HG02759 (cell line): ENCODE measurements at regions not wholly inside any gene's neighbourhood (a gene's known extent, or its start where the extent isn't known, plus 50 kb on each side); places are given as distances from the start of the nearest gene placed in this dataset.
"Not testable (repeated sequence)": the region's sequence is repeated elsewhere in the genome, so short reads cannot be mapped to it uniquely, and the experiment has no call there.

Experiments used
- ATAC-seq: cut with Tn5 transposase; IDR thresholded peaks from one replicate; pipeline ENCODE4 v1.9.1; 2021; ENCODE audit warnings: mild to moderate bottlenecking, moderate library complexity; ENCODE audit not compliant: unreplicated experiment

DNA sequence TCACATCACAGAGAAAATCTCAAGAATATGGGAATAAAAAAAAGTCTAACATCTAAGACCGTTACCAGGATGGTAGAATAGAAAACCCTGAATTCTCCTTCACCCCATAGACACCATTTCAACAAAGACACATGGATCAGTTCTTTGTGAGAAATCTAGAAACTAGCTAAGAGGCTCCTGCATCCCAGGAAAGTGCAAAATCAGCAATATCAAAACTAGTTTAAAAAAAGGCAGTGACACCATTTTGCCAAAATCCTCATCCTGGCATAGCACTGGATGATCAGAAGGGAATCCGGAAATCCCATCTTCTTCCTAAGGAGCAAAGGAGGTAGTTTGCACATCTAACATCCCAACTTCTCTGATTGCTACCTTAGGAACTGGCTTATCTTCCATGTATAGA lies 88.9 kb upstream of the MAGEE2 start:
- no peak for ATAC-seq

DNA sequence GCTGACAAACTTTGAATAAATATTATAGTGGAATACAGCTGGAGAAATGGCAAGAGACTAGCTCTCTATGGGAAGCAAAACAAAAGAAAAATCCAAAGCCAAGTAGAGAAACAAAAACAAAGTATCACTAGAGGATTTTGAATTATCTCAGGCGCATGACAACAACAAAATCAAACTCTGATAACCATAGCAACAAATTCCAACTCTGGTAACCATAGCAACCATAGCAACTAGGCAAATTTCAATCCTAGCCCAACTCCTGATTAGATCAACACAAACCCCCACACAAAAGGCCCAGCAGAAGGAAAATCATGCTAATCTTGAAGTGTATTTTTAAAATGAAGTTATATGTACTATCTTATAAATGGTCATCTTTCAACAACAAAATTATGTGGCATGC lies 98.4 kb upstream of the MAGEE2 start:
- ATAC-seq, result no peak

DNA sequence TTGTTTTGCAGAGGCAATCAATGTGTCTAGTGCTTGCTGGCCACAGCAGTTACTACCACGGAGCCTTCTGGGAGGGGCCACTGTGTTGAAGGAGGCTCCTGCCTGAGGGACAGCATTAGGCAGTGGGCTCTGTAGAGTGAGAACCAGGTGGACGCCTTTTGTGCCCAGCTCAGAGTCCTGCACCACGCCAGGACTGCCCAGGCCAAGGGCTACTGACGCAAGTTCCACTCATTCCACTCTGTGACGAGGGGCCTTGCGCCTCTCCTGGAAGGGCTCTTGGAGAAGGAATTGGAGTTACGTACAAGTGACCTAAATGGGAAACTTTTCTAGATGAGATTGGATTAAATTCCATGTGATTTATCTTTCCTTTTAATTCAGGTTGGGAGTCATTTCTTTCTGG lies 102.8 kb upstream of the MAGEE2 start:
- ATAC-seq, result no peak

DNA sequence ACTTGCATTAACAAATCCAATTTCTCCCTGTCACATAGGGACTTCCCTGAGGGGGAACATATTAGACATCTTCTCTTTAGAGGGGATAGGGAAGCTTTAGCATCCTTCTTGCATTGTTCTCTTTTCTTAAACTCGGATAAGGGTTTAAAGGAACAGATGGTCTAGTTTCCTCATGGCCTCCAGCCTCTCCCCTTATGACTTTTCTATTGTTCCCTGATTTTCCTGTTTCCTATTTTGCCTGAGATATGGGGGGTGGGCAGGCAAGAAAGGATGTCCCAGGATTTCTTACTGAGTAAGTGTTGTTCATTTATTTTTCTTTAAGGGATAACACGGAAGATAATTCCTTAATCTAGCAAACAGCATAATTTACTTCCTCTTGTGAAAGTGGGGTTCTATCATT lies 107.7 kb upstream of the MAGEE2 start:
- ATAC-seq, result no peak

DNA sequence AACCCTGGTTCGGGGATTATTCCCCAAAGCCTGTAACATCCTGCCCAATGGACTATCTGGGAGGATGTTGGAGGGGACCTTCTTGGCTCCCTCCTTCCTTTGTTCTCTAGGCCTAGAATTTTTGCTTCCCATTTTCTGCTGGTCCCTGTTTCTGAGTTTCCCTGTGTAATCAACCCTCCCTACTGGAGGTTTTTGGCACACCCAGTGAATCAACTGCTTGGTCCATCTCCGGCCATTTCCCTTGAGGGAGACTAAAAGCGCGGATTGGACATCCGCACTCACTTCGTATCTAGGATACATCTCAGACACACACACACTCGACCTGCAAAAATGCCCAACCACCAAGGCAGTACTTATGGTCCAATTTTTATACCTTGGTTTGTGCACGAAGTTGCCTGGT lies 108.2 kb upstream of the MAGEE2 start:
- no peak for ATAC-seq

DNA sequence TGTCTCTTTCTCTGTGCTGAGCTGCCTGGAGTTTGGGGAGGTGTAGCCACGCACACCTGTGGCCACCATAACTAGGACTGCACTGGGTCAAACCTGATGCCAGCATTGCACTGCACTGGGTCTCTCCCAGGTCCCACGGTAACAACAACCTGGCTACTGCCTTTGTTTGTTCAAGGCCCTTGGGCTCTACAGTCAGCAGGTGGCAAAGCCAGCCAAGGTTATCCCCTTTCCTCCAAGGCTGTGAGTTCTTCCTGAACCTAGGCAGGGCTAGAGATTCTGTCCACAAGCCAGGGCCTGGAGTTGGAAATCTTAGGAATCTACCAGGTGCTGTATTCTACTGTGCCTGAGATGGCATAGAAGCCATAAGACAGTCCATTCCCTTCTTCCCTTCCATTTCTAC lies 126.7 kb upstream of the MAGEE2 start:
- ATAC-seq, result no peak

DNA sequence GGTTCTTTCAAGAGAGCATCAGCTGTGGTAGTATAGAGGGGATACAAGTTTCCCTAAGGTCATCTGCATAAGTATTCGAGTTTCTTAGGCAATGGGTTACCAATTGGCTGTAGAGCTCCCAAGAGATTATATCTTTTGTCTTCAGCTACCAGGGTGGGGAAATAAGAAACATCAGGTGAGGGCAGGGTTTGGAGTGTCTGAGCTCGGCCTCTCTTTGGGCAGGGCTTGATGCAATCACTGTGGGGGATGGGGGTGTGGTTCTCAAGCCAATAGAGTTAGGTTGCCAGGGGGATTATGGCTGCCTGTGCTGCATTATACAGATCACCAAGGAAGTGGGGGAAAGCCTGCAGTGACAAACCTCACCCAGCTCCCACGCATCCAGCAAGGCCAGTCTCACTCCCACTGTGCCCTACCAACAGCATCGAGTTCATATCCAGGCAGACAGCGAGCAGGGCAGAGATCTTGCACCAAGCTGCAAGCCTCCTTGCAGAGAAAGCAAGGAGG lies 172.1 kb upstream of the MAGEE2 start:
- ATAC-seq, result no peak

DNA sequence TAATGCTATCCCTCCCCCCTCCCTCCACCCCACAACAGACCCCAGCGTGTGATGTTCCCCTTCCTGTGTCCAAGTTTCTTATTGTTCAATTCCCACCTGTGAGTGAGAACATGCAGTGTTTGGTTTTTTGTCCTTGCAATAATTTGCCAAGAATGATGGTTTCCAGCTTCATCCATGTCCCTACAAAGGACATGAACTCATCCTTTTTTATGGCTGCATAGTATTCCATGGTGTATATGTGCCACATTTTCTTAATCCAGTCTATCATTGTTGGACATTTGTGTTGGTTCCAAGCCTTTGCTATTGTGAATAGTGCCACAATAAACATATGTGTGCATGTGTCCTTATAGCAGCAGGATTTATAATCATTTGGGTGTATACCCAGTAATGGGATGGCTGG lies 176.3 kb upstream of the MAGEE2 start:
- ATAC-seq, result not testable (repeated sequence)

DNA sequence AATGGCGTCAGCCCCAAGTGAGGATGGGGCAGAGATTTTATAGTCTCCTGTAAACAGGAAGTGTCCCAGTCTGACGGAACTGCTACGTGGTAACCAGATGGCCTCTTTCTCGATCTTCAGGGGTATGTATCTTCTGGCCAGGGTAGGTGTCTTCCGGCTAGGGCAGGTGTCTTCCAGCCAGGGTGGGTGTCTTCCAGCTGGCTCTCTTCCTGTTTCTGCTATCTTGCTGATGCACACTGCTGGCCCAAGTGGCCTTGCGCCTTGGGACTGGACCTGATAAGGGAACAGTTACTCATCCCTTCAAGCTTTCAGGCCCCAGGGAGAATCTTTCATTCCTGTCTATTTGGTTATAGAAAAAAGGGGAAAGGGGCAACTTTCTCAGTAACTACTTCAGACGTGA lies 178.7 kb upstream of the MAGEE2 start:
- no peak for ATAC-seq

DNA sequence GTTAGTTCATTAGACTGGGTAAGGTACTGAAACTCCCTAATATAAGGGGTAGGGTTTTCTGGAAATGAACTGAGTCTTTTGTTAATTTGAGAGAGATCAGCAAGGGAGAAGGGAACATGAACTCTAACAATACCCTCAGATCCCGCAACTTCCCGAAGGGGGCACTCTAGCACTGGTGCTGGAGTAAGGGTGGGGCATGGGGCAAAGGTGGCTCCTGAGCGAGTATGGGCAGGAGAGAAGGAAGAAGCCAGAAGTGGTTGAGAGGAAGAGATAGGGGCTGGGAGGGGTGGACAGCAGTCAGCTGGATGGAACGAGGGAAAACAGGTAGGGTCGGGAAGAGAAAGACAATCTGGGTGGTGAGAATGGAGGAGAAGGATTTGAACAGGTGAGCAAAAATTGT lies 183.2 kb upstream of the MAGEE2 start:
- ATAC-seq, result no peak

DNA sequence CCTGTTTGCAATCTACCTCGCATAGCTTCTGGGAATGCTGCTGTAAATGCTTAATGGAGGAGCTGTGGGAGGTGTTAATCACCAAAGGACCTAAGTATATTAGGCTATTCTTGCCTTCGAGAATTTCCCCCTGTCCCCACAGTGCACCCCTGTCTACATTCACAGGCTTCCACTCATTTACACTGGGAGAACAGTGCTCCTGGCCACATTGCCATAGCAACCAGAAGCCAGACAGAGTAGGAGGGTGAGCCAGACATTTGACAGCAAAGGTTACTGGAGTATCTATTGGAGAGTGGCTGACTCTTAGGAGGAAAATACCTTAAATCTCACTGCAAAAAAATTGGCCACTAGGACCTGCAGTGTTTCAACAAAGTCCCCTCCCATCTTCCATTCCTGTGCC lies 185.9 kb upstream of the PBDC1 start:
- no peak for ATAC-seq

DNA sequence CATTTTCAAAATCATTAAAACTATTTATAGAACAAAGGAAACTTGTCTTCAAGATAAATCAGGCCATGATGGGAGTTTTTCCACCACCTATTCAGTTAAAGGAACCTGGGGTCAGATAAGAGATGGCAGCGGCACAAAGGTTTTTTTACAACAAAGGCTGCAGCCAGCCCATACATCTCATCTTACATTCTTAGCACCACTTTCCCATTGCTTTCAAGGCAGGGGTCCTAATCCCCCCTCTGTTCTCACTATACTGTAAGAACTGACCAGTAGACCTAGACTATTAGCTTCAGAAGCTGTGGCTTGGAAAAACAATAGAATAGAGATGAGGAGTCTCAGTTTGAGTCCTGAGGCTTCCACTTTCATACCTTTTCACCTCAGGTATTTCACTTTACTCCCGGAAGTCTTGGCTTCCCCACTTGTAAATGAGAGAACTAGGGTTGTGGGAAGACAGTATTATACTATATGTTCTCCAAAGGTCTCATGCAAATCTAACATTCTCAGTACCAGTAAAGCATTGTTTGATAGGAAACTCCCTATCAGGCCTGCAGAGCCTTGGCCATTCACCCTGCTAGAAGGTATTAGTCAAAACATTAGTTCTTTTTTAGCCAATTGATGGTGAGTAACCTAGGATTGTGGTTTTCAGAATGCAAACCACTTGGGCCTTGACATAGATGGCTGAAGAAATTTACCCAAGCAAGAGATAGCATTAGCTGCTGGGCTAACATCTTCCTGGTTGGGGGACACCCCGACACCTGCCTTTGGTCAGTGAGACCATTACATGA lies 182.9 kb upstream of the PBDC1 start:
- ATAC-seq, result peak; percentile 86

DNA sequence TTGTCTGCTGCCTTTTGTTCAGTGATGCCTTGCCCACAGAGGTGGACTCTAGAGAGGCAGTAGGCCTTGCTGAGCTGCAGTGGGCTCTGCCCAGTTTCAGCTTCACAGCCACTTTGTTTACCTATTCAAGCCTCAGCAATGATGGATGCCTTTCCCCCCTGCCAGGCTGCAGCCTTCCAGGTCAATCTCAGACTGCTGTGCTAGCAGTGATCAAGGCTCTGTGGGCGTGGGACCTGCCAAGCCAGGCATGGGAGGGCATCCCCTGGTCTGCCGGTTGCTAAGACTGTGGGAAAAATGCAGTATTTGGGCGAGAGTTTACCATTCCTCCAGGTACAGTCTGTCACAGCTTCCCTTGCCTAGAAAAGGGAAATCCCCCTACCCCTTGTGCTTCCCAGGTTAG lies 175.2 kb upstream of the PBDC1 start:
- ATAC-seq, result no peak

DNA sequence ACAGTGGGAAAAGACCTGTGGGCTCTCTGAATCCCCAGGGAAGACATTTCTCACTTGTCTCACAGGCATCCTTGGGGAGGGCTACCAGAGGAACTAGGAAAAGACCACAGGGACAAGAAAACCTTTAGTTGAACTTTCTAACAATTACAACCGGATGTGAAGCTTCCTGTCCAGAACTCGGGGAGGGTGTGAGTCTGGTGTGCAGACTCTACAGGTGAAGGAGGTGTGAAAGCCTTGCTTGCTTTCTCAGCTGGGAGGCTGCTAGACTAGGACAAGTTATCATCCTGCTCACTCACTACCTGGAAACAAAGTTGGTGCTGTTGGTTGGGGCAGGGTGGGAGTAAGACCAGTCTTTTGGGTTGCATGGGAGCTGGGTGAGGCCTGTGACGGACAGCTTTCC lies 158.5 kb upstream of the PBDC1 start:
- ATAC-seq, result no peak

DNA sequence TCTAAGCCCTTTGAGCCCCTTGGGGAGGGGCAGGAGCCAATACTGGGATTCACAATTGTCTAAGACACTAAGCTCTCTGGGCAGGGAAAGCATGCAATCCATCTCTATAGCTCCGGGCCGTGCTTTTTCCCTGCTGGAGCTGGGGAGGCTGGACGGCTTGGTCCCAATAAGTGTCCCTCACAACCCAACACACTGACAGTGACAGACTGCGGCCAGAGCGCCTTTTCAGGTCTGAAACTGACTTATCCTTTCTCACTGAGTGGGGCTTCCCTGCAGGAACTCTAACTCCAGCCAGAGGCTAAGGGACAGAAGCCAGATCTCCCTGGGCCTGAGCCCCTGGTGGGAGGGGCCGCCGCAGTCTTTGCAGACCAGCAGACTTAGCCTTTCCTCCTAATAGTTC lies 146.6 kb upstream of the PBDC1 start:
- ATAC-seq, result no peak

DNA sequence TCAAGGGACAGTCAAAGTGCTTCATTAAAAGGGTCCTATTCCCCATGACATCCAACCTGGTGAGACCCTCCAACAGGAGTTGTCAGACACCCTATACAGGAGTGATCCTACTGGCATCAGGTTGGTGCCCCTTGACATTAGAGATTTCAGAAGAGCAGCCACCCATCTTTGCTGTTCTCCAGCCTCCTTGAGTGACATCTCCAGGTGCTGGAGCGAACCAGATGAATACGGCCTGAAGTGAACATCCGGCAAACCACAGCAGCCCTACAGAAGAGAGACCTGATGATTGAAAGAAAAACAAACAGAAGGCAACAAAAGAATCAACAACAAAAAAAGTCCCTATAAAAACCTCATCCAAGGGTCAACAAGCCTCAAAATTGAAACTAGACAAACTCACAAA lies 146.1 kb upstream of the PBDC1 start:
- ATAC-seq, result no peak

DNA sequence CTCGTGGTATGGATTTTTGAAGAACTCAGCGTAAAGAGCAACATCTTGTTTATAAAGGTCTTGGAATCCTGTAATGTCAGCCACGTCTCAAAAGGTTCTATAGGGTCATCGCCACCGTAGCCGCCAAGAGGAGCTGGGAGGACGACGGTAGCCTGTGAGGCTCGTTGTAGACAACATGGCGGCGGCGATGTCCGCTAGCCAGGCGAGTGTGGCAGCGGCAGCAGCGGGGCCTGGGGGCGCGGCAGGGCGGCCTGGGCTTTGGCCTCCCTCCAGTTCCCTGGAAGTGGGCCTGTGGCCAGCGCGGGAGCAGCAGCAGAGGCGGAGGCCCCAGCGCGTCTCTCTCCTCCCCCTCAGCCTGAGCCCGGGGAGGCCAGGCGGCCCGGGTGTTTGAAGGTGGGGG lies 143.5 kb upstream of the PBDC1 start:
- ATAC-seq, result no peak

DNA sequence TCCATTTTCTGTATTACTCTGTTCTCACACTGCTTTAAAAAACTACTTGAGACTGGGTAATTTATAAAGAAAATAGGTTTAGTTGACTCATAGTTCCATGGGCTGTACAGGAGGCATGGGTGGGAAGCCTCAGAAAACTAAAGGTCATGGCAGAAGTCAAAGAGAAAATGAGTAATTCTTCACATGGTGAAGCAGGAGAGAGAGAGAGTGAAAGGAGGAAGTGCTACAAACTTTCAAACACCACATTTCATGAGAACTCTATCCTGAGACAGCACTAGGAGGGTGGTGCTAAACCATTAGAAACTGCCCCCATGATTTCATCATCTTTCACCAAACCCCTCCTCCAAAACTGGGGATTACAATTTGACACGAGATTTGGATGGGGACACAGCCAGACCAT lies 108.0 kb upstream of the PBDC1 start:
- no peak for ATAC-seq

DNA sequence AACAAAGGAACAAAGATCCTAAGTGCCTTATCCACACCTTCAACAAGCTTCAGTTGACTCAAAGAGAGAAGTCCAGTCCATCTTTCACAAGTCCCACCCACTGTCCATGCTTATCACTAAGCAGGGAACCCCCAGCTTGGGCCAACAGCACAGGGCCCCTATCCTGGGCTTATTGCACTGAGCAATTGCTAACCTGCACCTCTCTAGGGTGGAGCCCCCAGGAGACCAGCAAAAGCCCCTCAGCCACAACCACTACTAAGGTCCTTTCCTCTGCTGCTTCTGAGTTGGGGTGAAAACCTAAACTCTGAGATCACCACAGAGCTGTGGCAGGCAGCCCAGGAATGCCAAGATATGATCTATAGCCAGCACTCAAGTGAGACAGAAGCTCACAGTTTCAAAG lies 96.7 kb upstream of the PBDC1 start:
- ATAC-seq, result no peak

DNA sequence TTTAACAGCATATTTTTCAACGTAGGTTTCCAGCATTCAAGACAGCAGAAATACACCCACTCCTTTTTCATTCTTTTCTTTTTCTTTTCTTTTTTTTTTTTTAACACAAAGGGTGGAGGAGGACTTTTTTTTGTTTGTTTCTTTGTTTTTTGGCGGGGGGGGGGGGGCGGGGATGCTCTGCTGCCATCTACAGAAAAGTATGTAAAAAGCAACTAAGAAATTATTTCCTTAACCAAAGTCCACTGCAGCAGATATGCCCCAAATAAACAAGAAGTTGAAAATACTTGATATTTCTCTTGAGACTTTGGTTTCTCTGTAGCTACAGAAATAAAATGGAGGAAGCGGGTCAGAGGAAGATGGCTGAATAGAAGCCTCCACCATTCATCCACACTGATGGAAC lies 63.2 kb upstream of the PBDC1 start:
- ATAC-seq, result no peak
